ENCODE measurements at regions not wholly inside any gene's neighbourhood (a gene's known extent, or its start where the extent isn't known, plus 50 kb on each side); places are given as distances from the start of the nearest gene placed in this dataset.
A peak's percentile ranks its signal among the peaks of the same experiment; 100 is the strongest.

DNA sequence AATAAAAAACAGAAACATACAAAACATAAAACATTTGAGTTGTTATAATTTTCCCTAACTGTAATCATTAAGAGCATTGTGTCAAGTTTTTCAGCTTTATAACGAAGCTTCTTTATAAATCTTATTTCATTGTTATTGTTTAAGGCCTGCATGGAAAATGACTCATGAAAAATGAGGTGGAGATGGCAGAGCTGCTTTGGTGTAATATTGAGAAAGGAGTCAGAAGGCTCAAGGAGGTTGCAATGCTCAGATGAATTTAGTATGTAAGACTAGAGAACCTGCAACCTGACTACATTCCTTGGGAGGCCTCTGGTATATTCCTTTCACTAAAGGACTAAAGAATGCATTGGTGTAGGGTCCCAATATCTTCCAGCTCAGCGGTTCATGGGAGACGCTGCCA, 61.5 kb downstream of the TMEM30B start:
- DNase-seq (no peak), ATAC-seq (no peak)
- Mint-ChIP-seq H3K36me3 (ENCODE audit: low read depth) (no peaks in the 10 kb centered on the region), H3K4me3 (no peak overlapping the region), H3K4me1 (ENCODE audit: low read depth) (peaks cover 2% of the 10 kb centered on the region), H3K9me3 (no peaks in the 10 kb centered on the region), H3K27ac (no peak overlapping the region), H3K27me3 (peaks cover 33% of the 10 kb centered on the region)
- intact Hi-C loops (cut with micrococcal nuclease), result no loop called here
- POLR2A ChIA-PET, result no interaction called here
- CTCF ChIA-PET, result interaction anchor here (0.8 to 2.0 kb wide), 3 partner anchors 15 to 618 kb away, joined by 3 to 4 read pairs (median 4); no protein-coding TSS in a partner anchor
- TF ChIP-seq, protein P1, sequence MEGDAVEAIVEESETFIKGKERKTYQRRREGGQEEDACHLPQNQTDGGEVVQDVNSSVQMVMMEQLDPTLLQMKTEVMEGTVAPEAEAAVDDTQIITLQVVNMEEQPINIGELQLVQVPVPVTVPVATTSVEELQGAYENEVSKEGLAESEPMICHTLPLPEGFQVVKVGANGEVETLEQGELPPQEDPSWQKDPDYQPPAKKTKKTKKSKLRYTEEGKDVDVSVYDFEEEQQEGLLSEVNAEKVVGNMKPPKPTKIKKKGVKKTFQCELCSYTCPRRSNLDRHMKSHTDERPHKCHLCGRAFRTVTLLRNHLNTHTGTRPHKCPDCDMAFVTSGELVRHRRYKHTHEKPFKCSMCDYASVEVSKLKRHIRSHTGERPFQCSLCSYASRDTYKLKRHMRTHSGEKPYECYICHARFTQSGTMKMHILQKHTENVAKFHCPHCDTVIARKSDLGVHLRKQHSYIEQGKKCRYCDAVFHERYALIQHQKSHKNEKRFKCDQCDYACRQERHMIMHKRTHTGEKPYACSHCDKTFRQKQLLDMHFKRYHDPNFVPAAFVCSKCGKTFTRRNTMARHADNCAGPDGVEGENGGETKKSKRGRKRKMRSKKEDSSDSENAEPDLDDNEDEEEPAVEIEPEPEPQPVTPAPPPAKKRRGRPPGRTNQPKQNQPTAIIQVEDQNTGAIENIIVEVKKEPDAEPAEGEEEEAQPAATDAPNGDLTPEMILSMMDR (IDR thresholded peaks at IDR 0.05), result no peak

DNA sequence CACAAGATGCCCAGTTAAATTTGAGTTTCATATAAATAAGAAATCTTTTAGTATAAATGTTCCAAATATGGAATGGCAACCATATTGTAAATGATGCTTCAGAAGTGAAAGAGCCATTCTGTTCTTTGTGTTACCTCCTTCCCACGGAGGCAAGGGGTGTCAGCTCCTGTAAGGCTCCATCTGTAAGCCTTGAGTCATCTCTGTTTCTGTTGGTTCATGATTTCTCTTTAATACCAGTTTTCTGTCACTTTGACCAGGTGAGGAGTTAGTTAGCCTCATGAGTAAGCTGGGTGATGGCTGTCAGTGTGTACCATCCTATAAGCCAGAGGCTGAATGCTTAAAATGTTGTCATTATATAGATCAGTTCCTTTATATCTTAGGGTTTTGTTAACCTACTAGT, 61.9 kb downstream of the TMEM30B start:
- peaks cover 30% of the 10 kb centered on the region for H3K27me3 Mint-ChIP-seq
- ATAC-seq, result peak; percentile 49
- no peaks in the 10 kb centered on the region for H3K9me3 Mint-ChIP-seq
- no peak overlapping the region for H3K27ac Mint-ChIP-seq
- H3K36me3 Mint-ChIP-seq (ENCODE audit: low read depth), result no peaks in the 10 kb centered on the region
- ChIA-PET CTCF (interaction anchor here (0.8 to 2.0 kb wide), 3 partner anchors 15 to 619 kb away, joined by 3 to 4 read pairs (median 4); no protein-coding TSS in a partner anchor), POLR2A (no interaction called here)
- H3K4me1 Mint-ChIP-seq (ENCODE audit: low read depth), result peaks cover 4% of the 10 kb centered on the region
- intact Hi-C loops (cut with micrococcal nuclease), result no loop called here
- no peak overlapping the region for H3K4me3 Mint-ChIP-seq
- peak; percentile 5 for DNase-seq
- TF ChIP-seq, protein P1 (IDR thresholded peaks at IDR 0.05), result no peak

DNA sequence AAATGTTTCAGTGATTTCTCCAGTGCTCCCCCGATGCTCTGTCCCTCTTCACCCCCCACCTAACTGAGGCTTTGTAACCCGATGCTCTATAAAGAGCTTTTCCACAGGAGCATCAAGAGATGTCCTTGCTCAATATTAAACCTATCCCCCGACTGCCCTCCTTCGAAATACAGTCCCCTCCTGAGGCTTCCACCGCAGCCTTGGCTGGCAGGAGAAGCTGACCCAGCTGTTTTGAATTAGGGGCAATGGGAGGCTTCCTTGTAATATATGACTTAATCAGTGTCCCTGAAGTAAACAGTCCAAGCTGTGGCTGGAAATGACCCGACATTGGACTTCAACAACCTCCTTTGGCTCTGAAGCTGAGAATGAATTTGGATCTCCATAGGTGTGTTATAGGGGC, 62.4 kb downstream of the TMEM30B start:
- ChIA-PET POLR2A (interaction anchor here (0.9 kb wide), 1 partner anchor 771 kb away, joined by 4 read pairs; no protein-coding TSS in a partner anchor), CTCF (interaction anchor here (1.1 to 2.0 kb wide), 2 partner anchors 15 to 619 kb away, joined by 3 to 4 read pairs; no protein-coding TSS in a partner anchor)
- no peaks in the 10 kb centered on the region for H3K36me3 Mint-ChIP-seq (ENCODE audit: low read depth)
- intact Hi-C loops (cut with micrococcal nuclease), result no loop called here
- ATAC-seq (no peak), DNase-seq (no peak)
- peaks cover 30% of the 10 kb centered on the region for H3K27me3 Mint-ChIP-seq
- TF ChIP-seq, protein P1 (IDR thresholded peaks at IDR 0.05), result no peak
- H3K9me3 Mint-ChIP-seq, result no peaks in the 10 kb centered on the region
- peaks cover 6% of the 10 kb centered on the region for H3K4me1 Mint-ChIP-seq (ENCODE audit: low read depth)
- no peak overlapping the region for H3K27ac Mint-ChIP-seq
- H3K4me3 Mint-ChIP-seq, result no peak overlapping the region

DNA sequence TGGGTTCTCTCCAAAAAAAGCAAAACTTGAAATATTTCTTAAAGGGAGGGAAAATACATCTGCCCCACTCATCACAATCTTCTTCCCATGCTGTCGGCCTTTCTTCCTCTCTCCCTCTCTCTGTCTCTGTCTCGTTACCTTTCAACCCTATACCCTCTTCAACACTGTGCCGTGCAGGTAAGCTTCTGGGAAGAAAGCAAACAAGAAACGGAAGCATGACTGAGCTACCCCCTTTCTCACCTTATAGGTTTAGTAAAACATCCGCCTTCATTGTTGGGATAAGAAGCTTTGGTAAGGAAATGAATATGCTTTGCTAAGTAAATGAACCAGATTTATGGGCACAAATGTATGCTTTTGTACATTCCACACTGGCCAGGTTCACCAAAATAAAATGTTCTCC, 63.0 kb downstream of the TMEM30B start:
- ChIA-PET CTCF (interaction anchor here (2.0 kb wide), 1 partner anchor 14 kb away, joined by 4 read pairs; no protein-coding TSS in a partner anchor), POLR2A (interaction anchor here (0.9 kb wide), 1 partner anchor 772 kb away, joined by 4 read pairs; no protein-coding TSS in a partner anchor)
- H3K9me3 Mint-ChIP-seq, result no peaks in the 10 kb centered on the region
- H3K4me3 Mint-ChIP-seq, result no peak overlapping the region
- intact Hi-C loops (cut with micrococcal nuclease), result no loop called here
- TF ChIP-seq, protein P1 (IDR thresholded peaks at IDR 0.05), result no peak
- H3K27me3 Mint-ChIP-seq, result peaks cover 26% of the 10 kb centered on the region
- no peak overlapping the region for H3K27ac Mint-ChIP-seq
- peaks cover 4% of the 10 kb centered on the region for H3K4me1 Mint-ChIP-seq (ENCODE audit: low read depth)
- DNase-seq, result no peak
- no peaks in the 10 kb centered on the region for H3K36me3 Mint-ChIP-seq (ENCODE audit: low read depth)
- ATAC-seq, result no peak

DNA sequence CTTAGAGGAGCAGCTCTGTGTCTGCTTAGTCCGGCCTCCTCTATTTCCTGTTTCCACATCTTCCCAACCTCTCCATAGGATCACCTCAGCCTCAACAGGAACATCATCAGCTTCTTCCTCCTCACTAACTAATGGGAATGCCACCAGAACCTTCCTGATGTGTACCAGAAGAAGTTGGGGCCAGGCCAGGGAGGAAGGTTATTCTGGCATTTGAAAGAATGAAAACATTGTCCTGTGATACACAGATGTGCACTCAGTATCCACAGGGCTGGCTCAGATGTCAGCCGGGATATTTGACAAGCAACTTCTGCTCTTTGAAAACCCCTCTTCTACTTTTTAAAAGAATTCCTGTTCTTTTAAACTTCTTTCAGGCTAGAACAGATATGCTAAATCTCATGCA, 63.6 kb downstream of the TMEM30B start:
- Mint-ChIP-seq H3K9me3 (no peaks in the 10 kb centered on the region), H3K4me1 (ENCODE audit: low read depth) (peaks cover 4% of the 10 kb centered on the region), H3K4me3 (no peak overlapping the region), H3K36me3 (ENCODE audit: low read depth) (no peaks in the 10 kb centered on the region), H3K27me3 (peaks cover 23% of the 10 kb centered on the region), H3K27ac (no peak overlapping the region)
- intact Hi-C loops (cut with micrococcal nuclease), result no loop called here
- no peak for ATAC-seq
- POLR2A ChIA-PET, result interaction anchor here (0.7 kb wide), 1 partner anchor 547 kb away, joined by 3 read pairs; no protein-coding TSS in a partner anchor
- CTCF ChIA-PET, result no interaction called here
- DNase-seq, result no peak
- TF ChIP-seq, protein P1 (IDR thresholded peaks at IDR 0.05), result no peak

Measured in activated CD8-positive, alpha-beta T cell treated with anti-CD3 and anti-CD28 coated beads for 36 hours (primary cell).